Thyroid gland (tissue), 4 donors: ENCODE measurements at regions not wholly inside any gene's neighbourhood (a gene's known extent, or its start where the extent isn't known, plus 50 kb on each side); places are given as distances from the start of the nearest gene placed in this dataset.

Experiments used
- DNase-seq, 2 donors: peaks; one replicate each; pipeline ENCODE4 v3.0.0-alpha.2; 2019
- H3K27ac ChIP-seq, 3 donors: fragments of 200-600 bp; sonication (generic); 1 replicate in 2 of 3; 2 replicates in 1 of 3; pipeline ENCODE4 v1.5.1; 2016 to 2019; ENCODE audit warnings: mild to moderate bottlenecking in 1 of 3, moderate library complexity in 1 of 3
- H3K27me3 ChIP-seq: fragments of 200-600 bp; sonication (generic); one replicate; pipeline ENCODE4 v1.5.1; 2019
- H3K36me3 ChIP-seq, 2 donors: fragments of 200-600 bp; sonication (generic); one replicate each; pipeline ENCODE4 v1.5.1; 2016 to 2019
- H3K4me1 ChIP-seq, 2 donors: fragments of 200-600 bp; sonication (generic); one replicate each; pipeline ENCODE4 v1.5.1; 2017 to 2019
- H3K4me3 ChIP-seq, 3 donors: fragments of 200-600 bp; sonication (generic); replicated peaks in 1 of 3; 1 replicate in 2 of 3; 2 replicates in 1 of 3; pipeline ENCODE4 v1.5.1; 2016; ENCODE audit warnings: mild to moderate bottlenecking in 1 of 3
- H3K9me3 ChIP-seq: fragments of 200-600 bp; sonication (generic); one replicate; pipeline ENCODE4 v1.5.1; 2017
- CTCF ChIP-seq, 6 experiments: fragments of 200-600 bp in 3 of 6; fragments of 450-650 bp in 3 of 6; sonication (generic) in 3 of 6; IDR thresholded peaks; one replicate each; pipeline ENCODE4 v1.5.1; 2016 to 2019; ENCODE audit warnings: antibody characterized with exemption in 6 of 6, mild to moderate bottlenecking in 2 of 6, inconsistent platforms in 1 of 6, moderate library complexity in 1 of 6
- POLR2A ChIP-seq, 2 donors: fragments of 450-650 bp; IDR thresholded peaks; one replicate each; pipeline ENCODE4 v1.6.1; 2017; ENCODE audit warnings: antibody characterized with exemption in 2 of 2, mild to moderate bottlenecking in 2 of 2, moderate library complexity in 1 of 2
- WGBS, 2 donors: methylation state at CpG; one replicate each; pipeline ENCODE4 v1.1.5; 2017; 5-methylcytosine and 5-hydroxymethylcytosine counted together
- intact Hi-C: fragments of 100-400 bp; cut with DNase I; formaldehyde crosslinking; loops from one replicate; pipeline ENCODE4 v1.15.1; 2023

DNA sequence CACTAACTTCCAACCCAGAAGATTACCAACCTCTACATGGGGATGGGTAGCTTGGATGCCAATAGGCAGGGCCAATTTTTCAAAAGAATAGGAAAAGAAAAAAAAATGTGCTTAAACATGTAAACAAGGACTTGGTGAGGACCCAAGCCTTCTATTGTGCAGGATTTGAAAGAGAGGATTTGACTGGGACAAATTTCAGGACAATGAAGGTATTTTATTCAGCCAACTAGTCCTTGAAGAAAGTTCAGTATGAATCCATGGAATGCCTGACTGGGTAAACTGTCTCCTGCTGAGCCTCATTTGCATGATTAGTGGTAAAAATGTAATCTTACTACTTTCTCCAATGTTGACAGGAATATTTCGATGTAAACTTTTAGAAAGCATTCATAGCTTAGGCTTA is 192.5 kb upstream of the RORB start:
- no peak for TF ChIP-seq POLR2A (IDR thresholded peaks at IDR 0.05)
- TF ChIP-seq CTCF (IDR thresholded peaks at IDR 0.05) = no peak
- WGBS, 2 donors = 76 to 84% methylated on average over 1 of the region's 1 CpG
- Histone ChIP-seq H3K4me1 (no peaks in the 10 kb centered on the region), H3K36me3 (no peaks in the 10 kb centered on the region), H3K9me3 (no peaks in the 10 kb centered on the region), H3K27me3 (no peaks in the 10 kb centered on the region), H3K4me3 (no peak overlapping the region), H3K27ac (no peak overlapping the region)
- intact Hi-C loops = no loop called here
- DNase-seq = no peak

GRCh38 chr9:74309654-74310053 is 187.5 kb upstream of the RORB start:
- DNase-seq = no peak
- intact Hi-C loops = no loop called here
- H3K4me1 ChIP-seq = no peaks in the 10 kb centered on the region
- whole genome bisulfite sequencing, 2 donors = 77 to 84% methylated on average over 2 of the region's 2 CpGs
- H3K27me3 ChIP-seq = no peaks in the 10 kb centered on the region
- H3K27ac ChIP-seq = no peak overlapping the region
- TF ChIP-seq POLR2A (IDR thresholded peaks at IDR 0.05) (no peak), CTCF (IDR thresholded peaks at IDR 0.05) (no peak)
- no peak overlapping the region for H3K4me3 ChIP-seq
- no peaks in the 10 kb centered on the region for H3K36me3 ChIP-seq
- no peaks in the 10 kb centered on the region for H3K9me3 ChIP-seq

GRCh38 chr9:74317235-74317634 is 179.9 kb upstream of the RORB start:
- intact Hi-C loops = no loop called here
- Histone ChIP-seq H3K9me3 (no peaks in the 10 kb centered on the region), H3K27me3 (no peaks in the 10 kb centered on the region), H3K4me1 (no peaks in the 10 kb centered on the region), H3K27ac (no peak overlapping the region), H3K4me3 (no peak overlapping the region), H3K36me3 (no peaks in the 10 kb centered on the region)
- 50 to 100% methylated on average over 1 of the region's 1 CpG for WGBS, 2 donors
- TF ChIP-seq POLR2A (IDR thresholded peaks at IDR 0.05) (no peak), CTCF (IDR thresholded peaks at IDR 0.05) (no peak)
- DNase-seq = no peak

DNA sequence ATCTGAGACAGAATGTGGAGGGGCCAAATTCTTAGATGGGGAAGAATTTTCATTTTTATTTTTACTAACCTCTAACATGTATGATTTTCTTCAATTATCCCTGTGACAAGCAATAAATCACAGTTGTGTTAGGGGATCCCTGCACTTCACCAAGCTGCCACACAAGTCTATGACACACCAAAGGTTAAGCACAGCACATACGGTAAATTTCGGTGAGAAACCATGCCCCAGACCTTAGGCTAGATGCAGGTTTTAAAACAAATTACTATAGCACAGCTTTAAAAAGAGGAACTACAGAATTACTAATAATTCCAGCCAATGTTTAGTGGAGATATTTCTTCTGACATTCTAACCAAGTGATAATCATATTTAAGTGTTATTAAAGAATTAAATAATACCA is 175.7 kb upstream of the RORB start:
- Histone ChIP-seq H3K4me3 (no peak overlapping the region), H3K27ac (no peak overlapping the region), H3K27me3 (no peaks in the 10 kb centered on the region), H3K4me1 (no peaks in the 10 kb centered on the region), H3K9me3 (no peaks in the 10 kb centered on the region), H3K36me3 (no peaks in the 10 kb centered on the region)
- intact Hi-C loops = no loop called here
- TF ChIP-seq CTCF (IDR thresholded peaks at IDR 0.05) = no peak
- no peak for TF ChIP-seq POLR2A (IDR thresholded peaks at IDR 0.05)
- WGBS, 2 donors = 60 to 79% methylated on average over 2 of the region's 2 CpGs
- DNase-seq = no peak

DNA sequence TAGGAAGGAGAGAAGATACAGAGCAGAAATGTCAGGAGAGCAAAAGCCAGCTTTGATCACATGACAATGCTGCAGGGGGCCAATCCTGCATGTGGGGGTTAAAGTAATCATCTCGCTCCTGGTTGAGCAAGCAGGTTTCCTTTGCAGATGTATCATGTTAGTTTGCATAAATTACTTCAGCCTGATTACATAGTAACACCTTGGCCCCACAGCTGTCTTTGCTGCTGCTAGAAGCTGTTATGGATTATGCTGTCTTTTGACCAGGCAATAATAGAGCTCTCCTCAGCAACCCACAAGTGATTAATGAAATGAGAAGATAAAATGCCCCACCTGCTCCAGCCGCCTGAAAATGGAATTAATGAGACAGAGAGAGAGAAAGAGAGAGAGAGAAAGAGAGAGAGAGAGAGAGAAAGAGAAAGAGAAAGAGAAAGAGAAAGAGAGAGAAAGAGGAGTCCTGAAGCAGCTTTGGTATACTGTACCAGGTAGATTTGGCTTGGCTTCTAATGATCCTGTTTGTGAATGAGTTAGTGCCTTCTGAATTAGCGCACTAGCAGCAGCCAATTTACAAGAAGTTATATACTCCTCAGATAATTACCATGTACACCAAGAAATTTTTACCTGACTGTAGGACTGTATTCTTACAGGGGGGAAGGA is 174.3 kb upstream of the RORB start:
- no peaks in the 10 kb centered on the region for H3K36me3 ChIP-seq
- no peak overlapping the region for H3K27ac ChIP-seq
- H3K4me3 ChIP-seq = no peak overlapping the region
- no peaks in the 10 kb centered on the region for H3K9me3 ChIP-seq
- no peaks in the 10 kb centered on the region for H3K27me3 ChIP-seq
- no peaks in the 10 kb centered on the region for H3K4me1 ChIP-seq
- WGBS, 2 donors = 73 to 83% methylated on average over 3 of the region's 3 CpGs
- no peak for DNase-seq
- TF ChIP-seq POLR2A (IDR thresholded peaks at IDR 0.05) (no peak), CTCF (IDR thresholded peaks at IDR 0.05) (no peak)
- intact Hi-C loops = no loop called here
